NCI-H446 (cell line): ENCODE measurements at regions not wholly inside any gene's neighbourhood (a gene's known extent, or its start where the extent isn't known, plus 50 kb on each side); places are given as distances from the start of the nearest gene placed in this dataset.

Source experiments
- DNase-seq, 2 experiments: peaks; one replicate each; lab custom pipeline; 2025; lab: John Stamatoyannopoulos, UW

GRCh38 chr3:76969996-76970615, 69.8 kb upstream of the ROBO2 start:
- DNase-seq: no peak

DNA sequence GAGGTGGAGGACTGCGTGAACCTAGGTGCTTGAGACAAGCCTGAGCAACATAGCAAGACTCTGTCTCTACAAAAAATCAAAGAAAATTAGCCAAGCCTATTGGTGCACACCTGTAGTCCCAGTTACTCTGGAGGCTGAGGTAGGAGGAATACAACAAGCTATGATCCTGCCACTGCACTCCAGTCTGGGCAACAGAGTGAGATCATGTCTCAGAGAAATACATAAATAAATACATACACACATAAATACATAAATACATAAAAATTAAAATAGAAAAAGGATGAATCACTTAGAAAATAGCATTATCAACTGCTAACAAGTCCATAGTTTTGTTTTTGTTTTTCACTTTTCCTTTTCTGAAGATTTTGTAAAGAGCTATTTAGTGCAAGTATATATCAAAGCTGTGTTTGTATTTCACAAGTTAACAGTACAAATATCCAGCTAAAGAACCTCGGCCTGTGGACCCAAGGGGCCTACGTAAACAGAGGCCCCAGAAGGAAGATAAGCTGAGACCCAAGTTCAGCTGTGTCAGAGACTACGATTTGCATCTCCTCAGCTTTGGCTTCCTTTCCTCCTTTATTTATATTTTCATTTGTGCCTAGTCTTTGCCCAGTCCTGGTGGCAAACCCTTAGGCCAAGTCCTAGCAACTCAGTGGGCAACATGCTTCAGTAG, 67.1 kb upstream of the ROBO2 start:
- DNase-seq: no peak

DNA sequence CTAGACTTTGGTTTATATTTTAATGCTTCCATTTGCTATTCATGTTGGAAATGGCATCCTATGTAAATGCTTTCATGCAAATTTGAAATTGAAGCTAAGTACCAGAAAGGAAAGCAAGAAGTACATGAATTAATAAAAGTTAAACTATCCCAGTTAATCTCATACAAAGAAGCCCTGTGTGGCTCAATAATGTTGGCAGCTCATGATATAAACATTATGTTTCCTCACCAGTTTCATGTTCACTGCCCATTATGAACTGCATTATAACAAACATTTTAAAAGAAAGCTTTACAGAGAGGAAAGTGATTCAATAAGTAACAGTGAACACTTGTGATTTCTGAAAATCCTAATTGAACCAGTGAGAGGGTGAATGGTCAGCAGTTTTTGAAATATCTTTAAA, 62.9 kb upstream of the ROBO2 start:
- no peak for DNase-seq

DNA sequence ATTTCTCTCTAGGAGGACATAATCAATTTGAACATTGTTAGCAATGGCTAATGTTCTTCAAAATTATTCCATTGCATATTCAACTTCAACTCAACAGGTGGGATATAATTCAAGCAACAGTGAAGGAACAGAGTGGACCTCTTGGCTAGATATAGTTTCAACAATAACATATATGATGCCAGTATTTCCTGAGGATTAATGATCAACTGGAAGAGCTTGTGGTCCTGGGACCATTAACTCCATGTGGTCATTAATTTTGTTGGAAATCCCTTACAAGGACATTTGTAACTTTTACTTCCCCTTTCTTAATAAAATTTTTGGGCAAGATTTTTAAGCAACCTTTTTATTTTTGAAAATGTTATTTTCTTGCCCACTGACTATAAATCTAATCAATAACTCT, 54.3 kb upstream of the ROBO2 start:
- DNase-seq: no peak

DNA sequence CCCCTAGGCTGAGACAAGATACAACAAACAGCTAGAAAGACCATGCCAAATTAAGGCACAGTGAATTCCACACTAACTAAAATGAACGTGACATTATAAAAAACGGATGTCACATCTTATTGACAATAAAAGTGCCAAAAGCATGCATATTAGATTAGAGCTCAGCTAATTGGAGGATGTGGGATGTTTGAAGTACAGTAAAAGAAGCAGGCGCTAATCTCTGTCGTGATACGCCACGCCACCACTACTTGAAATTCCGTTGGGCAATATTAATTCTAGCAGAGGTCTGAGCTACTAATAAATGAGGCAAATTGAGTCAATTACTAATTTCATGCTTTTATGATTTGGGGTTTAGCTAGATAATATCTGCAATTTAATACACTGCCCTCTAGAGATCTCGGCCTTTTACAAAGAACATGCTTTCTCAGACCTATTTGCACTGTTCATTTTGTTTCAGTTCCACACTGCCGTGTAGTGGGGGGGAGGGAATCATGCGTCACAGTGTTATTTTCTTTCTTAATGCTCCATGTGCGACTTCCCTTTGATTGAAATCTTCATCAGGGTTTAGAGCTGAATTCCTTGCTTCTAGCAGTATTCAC, 52.9 kb upstream of the ROBO2 start:
- no peak for DNase-seq
